HG03558 (cell line): ENCODE measurements at regions not wholly inside any gene's neighbourhood (a gene's known extent, or its start where the extent isn't known, plus 50 kb on each side); places are given as distances from the start of the nearest gene placed in this dataset.
"Not testable (repeated sequence)": the region's sequence is repeated elsewhere in the genome, so short reads cannot be mapped to it uniquely, and the experiment has no call there.

Experiments used
- ATAC-seq: cut with Tn5 transposase; IDR thresholded peaks from one replicate; pipeline ENCODE4 v1.9.1; 2021; ENCODE audit warnings: moderate number of reproducible peaks; ENCODE audit not compliant: unreplicated experiment; ENCODE audit errors: extremely low read depth

DNA sequence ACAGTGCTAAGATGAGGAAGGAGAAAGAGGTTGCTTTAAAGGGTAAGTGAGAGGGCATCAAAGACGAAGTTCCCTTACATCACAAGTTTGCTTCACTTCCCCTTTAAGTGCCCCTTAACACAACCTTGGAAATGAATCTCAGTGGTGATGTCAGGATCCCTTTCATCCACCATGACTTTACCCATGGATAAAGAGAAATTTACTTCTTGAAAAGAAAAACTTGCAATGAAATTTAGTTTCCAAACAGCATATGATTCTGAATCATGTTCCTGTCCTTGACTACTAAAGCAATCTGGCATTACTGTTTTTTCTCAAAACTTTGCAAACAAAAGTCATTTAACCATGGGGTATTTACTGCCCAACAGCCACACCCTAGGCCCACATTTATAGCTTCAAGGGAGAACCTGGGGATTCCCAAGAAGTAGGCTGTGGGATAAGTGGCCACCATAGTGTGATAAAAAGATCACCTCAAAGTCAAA, 135.9 kb downstream of the ITGB8 start:
- no peak for ATAC-seq

DNA sequence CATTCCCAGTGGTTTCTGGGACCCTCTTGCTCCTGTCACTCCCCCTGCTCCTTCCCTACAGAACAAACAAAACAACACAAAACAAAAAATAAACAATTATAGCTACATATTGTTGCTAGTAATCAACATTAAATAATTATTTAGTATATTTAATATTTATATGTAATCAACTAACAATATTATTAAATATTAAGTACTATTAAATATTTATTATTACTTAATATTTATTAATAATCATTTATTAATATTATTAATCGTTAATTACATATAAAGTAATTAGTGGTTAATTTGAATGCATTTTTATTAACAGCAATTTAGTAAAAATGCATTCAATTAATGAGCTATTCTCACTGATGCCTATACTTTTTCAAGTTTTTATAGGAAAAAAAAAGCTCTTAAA, 139.4 kb downstream of the ITGB8 start:
- ATAC-seq, result no peak

- no peak for ATAC-seq
Observed at GRCh38 chr7:20470726-20471125, 140.0 kb downstream of the ITGB8 start.

DNA sequence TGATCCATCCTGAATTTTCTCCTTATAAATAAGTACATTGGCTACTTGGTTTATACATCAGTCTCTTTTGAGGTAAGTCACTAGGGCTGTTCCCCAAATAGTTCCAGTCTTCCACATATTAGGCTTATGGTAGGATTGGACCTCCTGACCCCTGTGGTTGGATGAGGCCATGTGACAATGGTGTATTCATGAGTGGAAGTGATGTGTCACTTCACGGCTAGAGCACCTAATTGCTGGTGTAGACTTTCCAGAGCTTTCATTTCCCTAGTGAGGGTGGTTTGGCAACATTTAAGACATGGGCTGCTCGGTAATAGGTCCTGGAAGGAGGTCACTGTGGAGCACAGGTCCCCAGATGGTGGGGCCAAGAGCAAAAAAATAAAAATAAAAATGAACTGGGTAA, 141.2 kb upstream of the ABCB5 start:
- no peak for ATAC-seq

GRCh38 chr7:20475756-20476155, 139.7 kb upstream of the ABCB5 start:
- ATAC-seq, result no peak

DNA sequence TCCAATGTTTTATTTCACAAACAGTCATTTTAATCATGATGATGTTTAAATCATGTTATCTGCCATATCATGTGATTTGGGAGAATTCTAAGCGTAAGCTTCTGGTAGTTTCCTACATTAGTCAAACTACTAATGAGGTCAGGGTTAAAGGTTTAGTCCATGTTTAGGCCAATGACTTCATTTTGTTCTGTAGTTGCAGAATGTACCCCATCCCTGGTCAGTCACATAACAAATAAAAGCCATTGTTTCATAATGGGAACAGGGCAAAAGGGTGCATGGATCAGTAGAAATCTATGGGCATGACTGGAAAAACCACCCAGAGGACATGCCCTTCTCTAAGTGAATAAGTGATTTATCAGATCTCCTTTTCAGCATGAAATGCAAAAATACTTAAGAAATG, 138.4 kb upstream of the ABCB5 start:
- ATAC-seq, result no peak

DNA sequence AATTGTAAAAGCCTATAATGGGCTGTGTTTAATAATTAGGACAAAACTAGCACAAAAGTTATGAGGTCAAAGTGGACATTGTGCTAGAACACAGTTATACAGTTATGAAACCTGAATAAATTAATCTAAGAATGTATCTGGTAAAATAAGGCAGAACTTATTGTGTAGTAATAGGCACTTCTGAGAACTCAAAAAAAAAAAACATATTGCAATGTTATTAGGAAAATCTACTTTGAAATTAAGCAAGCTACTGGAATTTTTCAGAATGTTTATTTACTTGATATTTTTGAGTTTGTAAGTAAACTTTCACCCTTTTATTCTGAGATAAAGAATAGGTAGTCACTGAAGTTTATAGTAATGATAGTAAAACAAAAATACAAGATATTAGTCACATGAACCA, 135.8 kb upstream of the ABCB5 start:
- no peak for ATAC-seq

- no peak for ATAC-seq
Observed at GRCh38 chr7:20482071-20482470, 133.4 kb upstream of the ABCB5 start.

- ATAC-seq, result no peak
Observed at GRCh38 chr7:20484356-20484755, 131.1 kb upstream of the ABCB5 start.

GRCh38 chr7:20488850-20489249, 126.6 kb upstream of the ABCB5 start:
- no peak for ATAC-seq

- no peak for ATAC-seq
Observed at GRCh38 chr7:20491284-20491683, 124.2 kb upstream of the ABCB5 start.

DNA sequence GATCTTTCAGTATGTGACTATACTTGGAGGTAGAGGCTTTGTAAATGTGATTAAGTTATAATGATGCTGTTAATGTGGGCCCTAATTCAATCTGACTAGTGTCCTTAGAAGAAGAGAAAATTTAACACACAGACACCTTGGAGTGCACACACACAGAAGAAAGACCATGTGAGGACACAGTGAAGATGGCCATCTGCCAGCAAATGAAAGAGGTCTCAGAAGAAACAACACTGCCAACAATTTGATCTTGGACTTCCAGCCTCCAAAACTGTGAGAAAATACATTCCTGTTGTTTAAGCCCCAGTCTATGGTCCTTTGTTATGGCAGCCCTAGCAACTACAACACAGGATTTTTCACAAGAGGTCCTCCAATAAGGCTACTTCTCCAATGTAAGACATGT, 120.9 kb upstream of the ABCB5 start:
- ATAC-seq, result no peak

GRCh38 chr7:20501473-20501872, 114.0 kb upstream of the ABCB5 start:
- not testable (repeated sequence) for ATAC-seq

DNA sequence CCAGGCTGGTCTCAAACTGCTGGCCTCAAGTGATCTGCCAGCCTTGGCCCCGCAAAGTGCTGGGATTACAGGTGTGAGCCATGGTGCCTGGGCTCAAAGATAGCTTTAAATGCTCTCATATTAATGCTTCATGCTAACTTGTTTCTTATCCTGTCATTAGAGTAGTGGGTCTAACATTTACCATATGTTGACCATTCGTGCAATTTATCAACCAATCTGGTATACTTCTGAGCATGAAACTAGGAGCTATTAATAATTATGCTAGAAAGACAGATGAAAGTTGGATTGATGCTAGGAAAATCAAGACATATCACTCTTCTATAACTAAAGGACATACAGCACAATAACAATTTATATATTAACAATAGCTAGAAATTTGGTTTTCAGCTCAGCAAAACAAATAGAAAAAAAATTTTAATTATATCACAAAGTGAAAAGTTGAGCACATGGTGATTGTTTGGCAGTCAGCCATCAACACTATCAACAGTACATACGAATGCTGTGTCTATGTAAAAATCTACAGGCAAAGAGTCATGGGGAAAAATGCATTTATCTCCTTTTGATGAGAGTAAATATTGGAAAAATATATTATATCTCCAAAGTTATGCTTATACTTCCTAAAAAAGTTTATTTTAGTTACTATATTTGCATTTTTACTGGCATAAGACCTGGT, 112.1 kb upstream of the ABCB5 start:
- no peak for ATAC-seq

GRCh38 chr7:20504060-20504459, 111.4 kb upstream of the ABCB5 start:
- no peak for ATAC-seq

GRCh38 chr7:20506175-20506574, 109.3 kb upstream of the ABCB5 start:
- no peak for ATAC-seq

GRCh38 chr7:20507157-20507556, 108.3 kb upstream of the ABCB5 start:
- no peak for ATAC-seq

- ATAC-seq, result no peak
Observed at GRCh38 chr7:20508109-20508508, 107.4 kb upstream of the ABCB5 start.

- no peak for ATAC-seq
Observed at GRCh38 chr7:20509892-20510572, 105.4 kb upstream of the ABCB5 start.

GRCh38 chr7:20510573-20510900, 104.9 kb upstream of the ABCB5 start:
- ATAC-seq, result no peak

- no peak for ATAC-seq
Observed at GRCh38 chr7:20513341-20513740, 102.1 kb upstream of the ABCB5 start.

GRCh38 chr7:20513897-20514296, 101.6 kb upstream of the ABCB5 start:
- no peak for ATAC-seq
